HG03439 (cell line): ENCODE measurements at regions not wholly inside any gene's neighbourhood (a gene's known extent, or its start where the extent isn't known, plus 50 kb on each side); places are given as distances from the start of the nearest gene placed in this dataset.

Source experiments
- ATAC-seq: cut with Tn5 transposase; IDR thresholded peaks from one replicate; pipeline ENCODE4 v1.9.1; 2021; ENCODE audit warnings: mild to moderate bottlenecking, moderate library complexity; ENCODE audit not compliant: unreplicated experiment

DNA sequence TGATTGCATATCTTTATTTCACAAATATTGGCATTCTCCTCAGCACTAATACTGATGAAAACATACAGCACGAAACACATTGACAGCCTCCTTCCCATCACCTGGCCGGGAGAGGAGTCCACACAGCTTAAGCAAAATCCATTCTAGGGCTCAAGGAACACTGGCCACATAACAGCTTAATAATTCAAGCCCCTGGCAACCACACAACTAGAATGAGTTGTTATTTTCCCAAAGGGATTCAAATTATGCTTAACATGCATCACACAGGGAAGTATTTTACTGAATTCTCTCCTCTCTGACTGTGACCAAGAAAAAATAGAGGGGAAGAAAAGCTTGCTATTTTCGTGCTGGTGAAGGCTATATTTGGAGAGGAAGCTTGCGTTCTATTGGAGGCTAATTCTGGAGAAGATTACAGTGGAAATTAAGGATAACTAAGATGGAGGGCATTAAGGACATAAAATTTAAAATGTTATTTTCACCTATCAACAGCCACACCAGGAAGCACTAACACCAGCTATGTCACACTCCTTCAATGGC lies 198.5 kb downstream of the ADGRG6 start:
- ATAC-seq: no peak

GRCh38 chr6:142501795-142502194 lies 200.0 kb downstream of the ADGRG6 start:
- no peak for ATAC-seq

DNA sequence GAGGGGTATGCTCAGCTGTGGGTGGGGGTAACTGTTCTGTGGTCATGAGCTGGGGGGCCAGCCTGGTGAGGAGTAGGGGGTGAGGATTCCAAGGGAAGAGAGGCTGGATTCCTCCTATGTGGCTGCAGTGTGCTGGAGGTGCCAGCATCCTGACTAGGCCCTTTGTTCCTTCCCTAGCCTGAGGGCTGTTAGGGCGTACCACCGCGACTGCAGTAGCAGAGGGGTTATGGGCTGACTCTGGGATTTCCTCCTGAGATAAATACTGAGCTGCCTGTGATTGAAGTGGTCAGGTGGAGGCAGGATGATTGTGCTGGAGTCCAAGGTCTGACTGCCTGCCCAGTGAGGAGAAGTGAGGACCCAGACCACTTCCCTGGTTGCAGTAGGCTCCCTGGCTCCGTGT lies 205.3 kb downstream of the ADGRG6 start:
- no peak for ATAC-seq

GRCh38 chr6:142510211-142510610 lies 208.4 kb downstream of the ADGRG6 start:
- no peak for ATAC-seq

DNA sequence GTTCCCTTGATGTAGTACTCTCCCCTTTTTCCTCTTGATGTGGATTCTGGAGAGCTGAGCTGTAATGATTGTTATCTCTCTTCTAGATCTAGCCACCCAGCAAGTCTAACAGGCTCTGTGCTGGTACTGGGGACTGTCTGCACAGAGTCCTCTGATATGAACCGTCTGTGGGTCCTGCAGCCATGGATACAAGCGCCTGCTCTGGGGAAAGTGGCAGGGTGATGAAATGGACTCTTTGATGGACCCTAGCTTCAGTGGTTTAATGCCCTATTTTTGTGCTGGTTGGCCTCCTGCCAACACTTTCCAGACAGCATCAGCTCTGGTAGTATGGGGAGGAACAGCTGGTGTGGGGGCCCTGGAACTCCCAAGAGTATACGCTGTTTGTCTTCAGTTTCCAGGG lies 216.3 kb downstream of the ADGRG6 start:
- no peak for ATAC-seq

GRCh38 chr6:142518761-142519160 lies 217.0 kb downstream of the ADGRG6 start:
- ATAC-seq: no peak

DNA sequence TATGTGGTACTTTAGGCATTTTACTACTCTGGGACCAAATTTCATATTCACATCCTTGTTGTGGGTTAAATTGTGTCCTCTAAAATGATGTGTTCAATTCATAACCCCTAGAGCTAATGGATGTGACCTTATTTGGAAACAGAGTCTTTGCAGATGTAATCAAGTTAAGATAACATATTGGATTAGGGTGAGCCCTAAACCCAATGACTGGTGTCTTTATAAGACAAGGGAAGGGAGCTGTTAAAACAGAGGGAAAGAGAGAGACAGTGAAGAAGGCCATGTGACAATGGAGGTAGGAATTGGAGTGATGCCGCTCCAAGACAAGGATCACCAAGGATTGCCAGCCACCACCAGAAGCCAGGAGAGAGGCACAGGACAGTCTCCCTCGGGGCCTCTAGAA lies 220.0 kb downstream of the ADGRG6 start:
- ATAC-seq: no peak

DNA sequence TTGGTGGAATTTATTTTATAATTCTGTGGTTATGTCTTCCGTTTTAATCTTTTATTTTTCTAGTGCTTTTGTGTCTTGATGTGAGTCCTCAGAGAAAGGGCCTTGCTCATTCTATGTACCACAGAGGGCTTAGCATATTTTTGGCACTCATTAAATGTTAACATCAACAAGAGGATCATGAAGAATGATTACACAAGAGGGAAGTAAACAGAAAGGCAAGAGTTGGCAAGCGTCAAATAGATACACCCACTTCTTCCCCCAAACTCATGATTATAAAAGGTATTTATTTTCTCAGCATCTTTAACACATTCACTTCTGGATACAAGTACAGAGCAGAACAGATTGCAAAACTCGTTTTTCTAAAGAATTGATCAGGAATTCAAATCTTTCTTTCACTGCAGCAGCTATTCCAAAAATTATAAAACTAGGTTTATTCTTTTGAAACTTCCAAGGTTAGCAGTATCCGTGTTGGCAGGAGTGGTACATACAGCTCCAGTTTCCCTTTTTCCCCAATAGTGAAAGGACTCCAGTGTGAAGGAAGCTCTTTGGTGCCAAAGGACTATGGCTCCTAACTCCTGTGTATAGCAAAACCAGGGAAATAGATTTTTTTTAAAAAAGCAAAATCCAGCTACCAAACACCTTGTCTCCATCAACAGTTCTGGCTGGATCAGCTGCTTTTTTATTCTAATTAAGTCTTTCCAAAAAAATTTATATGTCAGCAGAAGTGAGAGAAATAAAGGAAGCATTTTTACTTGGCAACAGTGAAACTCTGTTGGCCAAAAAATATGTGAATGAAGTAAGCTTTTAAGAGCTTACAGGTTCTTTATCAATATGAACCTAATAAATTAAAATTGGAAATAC lies 221.9 kb downstream of the ADGRG6 start:
- ATAC-seq: no peak

DNA sequence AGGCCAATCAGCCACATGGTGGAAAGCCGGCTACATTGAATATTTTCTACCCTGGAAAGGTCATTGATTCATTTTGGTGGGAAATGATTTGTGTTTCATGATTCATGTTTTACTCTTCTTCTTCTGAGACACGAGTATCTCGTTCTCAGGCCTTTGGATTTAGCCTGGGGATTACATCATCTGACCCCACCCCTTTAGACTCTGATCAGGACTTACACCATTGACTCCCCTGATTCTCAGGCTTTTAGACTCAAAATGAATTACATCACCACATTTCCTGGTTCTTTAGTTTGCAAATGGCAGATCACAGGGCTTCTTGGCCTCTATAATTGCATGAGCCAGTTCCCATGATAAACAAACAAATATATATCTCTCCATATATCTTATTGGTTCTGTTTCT lies 228.8 kb downstream of the ADGRG6 start:
- no peak for ATAC-seq

DNA sequence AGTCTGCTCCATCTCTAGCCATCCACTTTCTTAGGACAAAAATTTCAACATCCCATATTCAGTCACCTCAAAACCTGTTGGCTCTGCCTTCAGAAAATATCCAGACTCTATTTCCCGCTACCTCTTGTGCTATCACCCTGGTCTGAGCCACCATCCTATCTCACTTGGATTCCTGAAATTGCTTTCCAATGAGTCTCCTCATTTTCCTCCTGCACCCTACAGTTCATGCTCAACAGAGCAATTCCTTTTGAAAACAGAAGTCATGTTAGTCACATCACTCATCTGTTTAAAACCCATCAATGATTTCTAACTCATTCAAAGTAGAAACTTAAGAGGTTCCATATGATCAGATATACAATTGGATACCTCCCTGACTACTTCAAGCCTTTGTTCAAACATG lies 229.9 kb downstream of the ADGRG6 start:
- ATAC-seq: no peak

DNA sequence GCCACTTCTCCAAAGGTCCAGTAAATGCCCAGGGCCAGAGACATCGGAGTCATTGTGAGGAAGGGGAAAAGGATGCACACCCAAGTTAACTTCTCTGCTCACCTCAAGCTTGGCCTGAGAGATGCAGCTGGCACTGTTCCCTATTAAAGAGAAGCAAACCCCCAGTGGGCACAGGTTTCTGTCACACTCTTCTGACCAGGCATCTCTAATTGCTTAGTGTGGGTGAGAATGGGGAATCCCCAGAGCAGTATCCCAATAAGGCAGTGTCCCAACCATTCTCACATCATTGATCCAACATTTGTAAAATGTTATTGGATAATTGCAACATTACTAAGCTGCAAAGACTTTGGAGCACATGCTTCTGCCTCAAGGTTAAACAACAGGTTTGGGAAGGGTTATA lies 232.3 kb downstream of the ADGRG6 start:
- ATAC-seq: no peak

DNA sequence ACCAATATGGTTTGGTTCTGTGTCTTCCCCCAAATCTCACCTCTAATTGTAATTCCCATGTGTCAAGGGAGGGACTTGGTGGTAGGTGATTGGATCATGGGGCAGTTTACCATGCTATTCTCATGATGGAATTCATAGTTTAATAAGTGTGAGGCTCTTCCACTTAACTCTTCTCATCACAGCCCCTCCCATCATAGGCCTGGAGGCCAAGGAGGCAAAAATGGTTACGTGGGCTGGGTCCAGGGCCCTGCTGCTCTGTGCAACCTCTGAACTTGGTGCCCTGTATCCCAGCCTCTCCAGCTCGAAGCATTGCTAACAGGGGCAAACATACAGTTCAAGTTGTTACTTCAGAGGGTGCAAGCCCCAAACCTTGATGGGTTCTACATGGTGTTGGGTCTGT lies 232.7 kb downstream of the ADGRG6 start:
- no peak for ATAC-seq

DNA sequence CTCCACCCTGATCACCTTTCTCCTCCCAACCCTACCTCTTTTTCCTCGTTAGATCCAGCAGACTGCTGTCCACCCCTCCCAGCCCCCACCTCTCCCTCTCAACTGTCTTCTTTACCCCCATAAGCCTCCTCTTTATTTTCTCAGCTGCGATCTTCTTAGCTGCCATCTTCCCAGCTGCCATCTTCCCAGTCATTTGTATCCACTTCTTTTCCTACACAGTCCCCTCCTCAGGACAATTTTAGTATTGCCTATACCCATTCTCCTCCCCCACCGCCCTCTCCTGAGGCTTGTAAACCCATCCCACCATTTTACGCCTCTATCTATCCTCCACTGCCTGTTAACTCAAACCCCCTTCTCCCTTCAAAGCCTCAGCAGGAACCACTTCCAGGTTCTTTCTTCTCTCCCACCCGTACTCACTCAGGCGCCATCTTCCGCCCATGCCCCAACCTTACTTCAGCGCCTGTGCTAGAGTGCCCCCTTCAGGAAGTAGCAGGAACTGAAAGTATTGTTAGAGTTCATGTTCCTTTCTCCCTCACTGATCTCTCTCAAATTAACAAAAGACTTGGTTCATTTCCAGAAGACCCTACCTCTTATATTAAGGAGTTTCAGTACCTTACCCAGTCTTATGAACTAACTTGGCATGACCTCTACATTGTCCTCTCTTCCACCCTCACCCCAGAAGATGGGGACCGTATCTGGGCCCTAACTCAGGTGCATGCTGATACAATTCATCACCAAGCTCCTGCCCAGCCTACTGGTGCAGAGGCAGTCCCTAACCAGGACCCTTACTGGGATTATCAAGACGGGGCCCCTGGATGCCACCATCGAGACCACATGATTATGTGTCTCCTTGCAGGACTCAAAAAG lies 236.0 kb downstream of the ADGRG6 start:
- no peak for ATAC-seq

- no peak for ATAC-seq
Observed at GRCh38 chr6:142542704-142543233, 241.0 kb downstream of the ADGRG6 start.

- ATAC-seq: no peak
Observed at GRCh38 chr6:142543606-142544005, 241.8 kb downstream of the ADGRG6 start.

DNA sequence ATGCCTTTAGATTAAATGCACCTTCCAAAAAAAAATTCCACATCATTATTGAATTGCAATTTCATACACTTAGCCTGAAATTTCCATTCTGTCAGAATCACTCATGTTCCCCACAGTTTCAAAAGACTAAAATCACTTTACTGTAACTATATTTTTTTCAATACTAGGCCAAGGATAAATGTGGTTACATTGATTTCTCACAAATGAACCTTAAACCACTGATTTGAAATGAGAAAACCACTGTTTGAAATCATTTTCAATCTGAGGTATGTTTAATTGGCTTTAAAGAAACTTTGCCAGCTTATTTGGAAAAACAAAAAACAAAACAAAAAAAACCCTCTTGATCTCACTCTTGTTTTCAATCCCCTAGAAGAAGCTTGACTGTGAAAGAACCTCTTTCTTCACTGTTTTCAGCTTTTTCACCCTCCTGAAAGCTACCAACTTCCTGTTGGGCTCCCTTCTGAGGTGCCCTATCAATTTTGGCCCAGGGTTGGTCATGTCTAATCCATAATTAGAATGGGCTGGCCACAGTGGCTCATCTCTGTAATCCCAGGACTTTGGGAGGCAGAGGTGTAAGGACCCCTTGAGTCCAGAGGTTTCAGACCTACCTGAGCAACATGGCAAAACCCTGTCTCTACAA lies 242.5 kb downstream of the ADGRG6 start:
- ATAC-seq: no peak

DNA sequence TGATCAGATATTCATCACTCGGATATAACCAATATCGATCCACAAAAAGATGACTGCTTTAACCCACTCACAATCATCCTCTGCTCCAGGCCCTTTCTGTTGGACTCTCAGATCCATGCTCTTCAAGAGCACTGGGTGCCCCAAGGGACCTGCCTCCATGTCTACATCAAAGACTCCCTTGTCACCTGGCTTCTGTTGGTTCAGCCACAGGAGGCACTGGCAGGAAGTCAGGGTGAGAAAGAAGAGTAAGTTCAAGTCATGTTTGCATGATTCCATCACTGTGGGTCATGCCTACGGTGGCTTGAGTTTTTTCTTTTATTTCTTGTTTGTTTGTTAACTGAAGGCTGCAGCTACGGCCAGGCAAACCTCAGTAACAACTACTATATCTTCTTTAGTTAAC lies 243.3 kb downstream of the ADGRG6 start:
- no peak for ATAC-seq

GRCh38 chr6:142548566-142548965 lies 246.8 kb downstream of the ADGRG6 start:
- no peak for ATAC-seq

GRCh38 chr6:142550310-142551063 lies 248.7 kb downstream of the ADGRG6 start:
- no peak for ATAC-seq

DNA sequence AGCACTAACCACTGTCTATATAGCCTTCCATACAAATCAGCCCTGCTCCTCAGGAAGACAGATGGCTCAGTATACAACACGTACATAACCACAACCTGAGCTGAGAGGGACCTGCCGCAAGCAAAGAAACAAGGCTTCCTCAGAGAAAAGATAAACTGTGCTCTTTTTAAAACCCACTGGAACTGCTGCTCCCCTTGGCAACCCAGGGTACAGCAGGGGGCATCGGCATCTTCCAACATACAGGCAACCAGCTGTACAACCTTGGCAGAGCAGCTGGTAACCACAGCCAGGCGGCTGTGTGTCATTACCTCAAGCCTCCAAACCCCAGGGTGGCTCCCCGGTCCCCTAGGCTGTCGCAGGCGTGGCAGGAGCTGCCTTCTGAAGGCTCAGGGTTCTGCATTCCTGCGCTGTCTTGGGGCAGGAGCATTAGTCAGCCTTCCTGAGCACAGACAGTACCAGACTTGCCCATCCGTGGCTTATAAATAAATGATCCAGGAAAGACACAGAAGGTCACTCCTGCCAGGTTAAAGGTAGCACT lies 249.5 kb downstream of the ADGRG6 start:
- ATAC-seq: no peak
